GM21529 (cell line): ENCODE measurements at regions not wholly inside any gene's neighbourhood (a gene's known extent, or its start where the extent isn't known, plus 50 kb on each side); places are given as distances from the start of the nearest gene placed in this dataset.
"Not testable (repeated sequence)": the region's sequence is repeated elsewhere in the genome, so short reads cannot be mapped to it uniquely, and the experiment has no call there.

Experiments
- ATAC-seq: cut with Tn5 transposase; IDR thresholded peaks from one replicate; pipeline ENCODE4 v1.9.1; 2021; ENCODE audit not compliant: unreplicated experiment

- ATAC-seq: no peak
These were observed 224.7 kb downstream of the ZIC5 start for GRCh38 chr13:99746637-99747402.

GRCh38 chr13:99743094-99743493 is 228.5 kb downstream of the ZIC5 start:
- no peak for ATAC-seq

GRCh38 chr13:99741960-99742359 is 229.6 kb downstream of the ZIC5 start:
- no peak for ATAC-seq

DNA sequence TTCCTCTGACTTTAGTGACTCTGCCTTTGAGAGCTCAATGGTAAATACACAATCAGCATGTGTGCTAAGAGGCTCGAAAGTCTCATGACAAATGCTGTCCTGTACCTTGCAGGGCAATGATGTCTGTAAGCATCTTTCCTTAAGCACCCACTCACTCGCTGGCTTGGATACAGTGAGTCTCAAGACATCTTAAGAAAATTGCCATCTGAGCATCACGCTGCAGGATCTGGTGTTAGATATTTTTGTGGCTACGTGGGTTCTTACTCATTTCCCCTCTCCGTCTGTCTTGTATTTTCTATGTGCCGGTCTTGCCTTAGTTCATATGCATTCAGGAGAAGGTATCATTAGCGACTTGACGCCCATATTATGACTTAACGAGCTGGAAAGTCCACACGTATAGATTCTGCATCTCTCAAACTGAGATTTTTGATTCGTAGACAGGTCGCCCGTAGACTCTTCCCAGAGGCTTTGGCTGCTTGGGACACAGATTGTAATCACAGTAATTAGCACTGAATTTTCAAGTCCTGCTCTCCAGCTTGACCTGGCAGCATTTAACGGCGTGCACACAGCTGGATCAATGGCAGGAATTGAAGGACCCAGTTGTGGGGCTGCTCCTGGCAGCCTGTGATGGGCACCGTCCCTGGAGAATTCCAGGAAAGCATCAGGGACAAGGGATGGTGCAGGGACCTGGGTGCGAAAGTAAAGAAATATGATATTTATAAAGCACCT is 231.2 kb downstream of the ZIC5 start:
- no peak for ATAC-seq

DNA sequence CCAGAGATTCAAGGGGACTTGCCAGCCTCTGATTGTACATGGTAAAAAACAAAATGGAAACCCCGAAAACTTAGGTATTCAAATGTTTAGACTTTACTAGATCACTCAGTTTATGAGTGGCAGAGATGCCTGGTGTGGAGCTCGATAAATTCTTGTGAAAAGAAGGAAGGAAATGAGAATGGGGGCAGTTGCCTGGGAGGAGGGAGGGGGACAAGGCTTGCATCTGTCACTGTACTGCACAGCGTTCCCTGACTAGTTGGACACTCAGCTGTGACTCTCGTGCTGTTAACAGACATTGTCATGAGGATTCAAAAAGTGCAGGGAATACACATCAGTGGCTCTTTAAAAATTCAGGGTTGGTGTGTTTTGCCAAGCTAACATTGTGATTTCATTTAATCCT is 232.9 kb downstream of the ZIC5 start:
- no peak for ATAC-seq

GRCh38 chr13:99737481-99738245 is 233.9 kb downstream of the ZIC5 start:
- no peak for ATAC-seq

- ATAC-seq: no peak
These were observed 235.0 kb downstream of the ZIC5 start for GRCh38 chr13:99736541-99736940.

DNA sequence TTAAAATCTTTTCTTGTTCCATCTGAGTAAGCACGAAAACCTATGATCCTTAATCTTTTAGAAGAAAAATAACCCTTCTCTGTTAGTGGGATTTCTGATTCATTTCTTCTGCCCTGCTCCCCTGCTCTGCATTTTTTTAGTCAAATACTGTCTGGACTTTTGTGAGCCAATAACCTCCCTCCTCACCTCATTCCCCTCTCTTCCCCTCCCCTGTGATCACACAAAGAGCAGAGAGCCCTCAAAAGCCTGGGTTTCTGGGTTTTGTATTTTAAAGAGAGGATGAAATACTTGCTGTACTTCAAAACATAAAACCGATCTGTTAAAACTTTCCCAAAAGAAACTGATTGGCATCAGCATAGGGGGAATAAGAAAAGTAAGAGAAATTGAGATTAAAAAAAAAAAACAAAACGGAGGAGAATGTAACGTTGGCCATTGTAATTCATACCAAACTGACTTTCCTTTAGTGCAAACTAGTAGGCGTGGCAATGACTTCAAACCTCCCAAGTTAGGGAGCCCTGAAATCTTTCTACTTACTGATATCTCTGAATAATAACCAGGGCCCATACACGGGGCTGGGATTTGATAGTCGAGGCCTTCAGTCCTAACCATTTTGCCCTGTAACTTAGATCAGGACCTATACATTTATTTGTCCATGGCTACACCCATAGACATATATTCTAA is 232.9 kb downstream of the TM9SF2 start:
- ATAC-seq: no peak

- ATAC-seq: no peak
These were observed 232.1 kb downstream of the TM9SF2 start for GRCh38 chr13:99733346-99733745.

DNA sequence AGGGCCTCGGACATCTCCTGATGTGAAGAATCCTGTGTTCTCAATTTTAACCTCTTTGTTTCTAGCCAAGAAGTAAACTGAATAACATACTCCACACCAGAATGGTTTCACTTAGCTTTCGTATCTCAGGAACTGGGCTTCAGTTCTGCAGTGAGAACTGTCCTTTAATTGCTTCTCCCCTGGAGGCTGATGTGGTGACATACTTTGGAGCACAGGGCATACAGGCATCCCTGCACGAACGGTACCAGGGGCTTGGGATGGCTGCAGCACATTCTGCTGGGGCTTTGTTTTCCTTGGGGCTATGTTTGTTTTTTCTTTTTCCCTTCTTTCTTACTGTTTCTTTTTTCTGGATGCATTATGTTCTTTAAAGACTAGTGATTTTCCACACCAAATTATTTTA is 230.5 kb downstream of the TM9SF2 start:
- ATAC-seq: no peak

GRCh38 chr13:99730403-99730802 is 229.1 kb downstream of the TM9SF2 start:
- ATAC-seq: no peak

GRCh38 chr13:99729745-99730144 is 228.5 kb downstream of the TM9SF2 start:
- no peak for ATAC-seq

DNA sequence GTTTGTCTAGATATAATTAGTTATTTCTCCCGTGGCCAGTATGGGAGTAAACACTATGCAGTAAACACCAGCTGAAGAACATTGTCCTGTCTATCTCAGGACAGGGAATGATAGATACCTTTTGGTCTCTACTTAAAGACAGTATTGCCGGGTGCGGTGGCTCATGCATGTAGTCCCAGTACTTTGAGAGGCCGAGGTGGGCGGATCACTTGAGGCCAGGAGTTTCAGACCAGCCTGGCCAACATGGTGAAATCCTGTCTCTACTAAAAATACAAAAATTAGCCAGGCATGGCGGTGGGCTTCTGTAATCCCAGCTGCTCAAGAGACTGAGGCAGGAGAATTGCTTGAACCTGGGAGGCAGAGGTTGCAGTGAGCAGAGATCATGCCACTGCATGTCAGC is 226.4 kb downstream of the TM9SF2 start:
- ATAC-seq: not testable (repeated sequence)

- no peak for ATAC-seq
These were observed 225.1 kb downstream of the TM9SF2 start for GRCh38 chr13:99726282-99726894.

- no peak for ATAC-seq
These were observed 224.4 kb downstream of the TM9SF2 start for GRCh38 chr13:99725644-99726043.

DNA sequence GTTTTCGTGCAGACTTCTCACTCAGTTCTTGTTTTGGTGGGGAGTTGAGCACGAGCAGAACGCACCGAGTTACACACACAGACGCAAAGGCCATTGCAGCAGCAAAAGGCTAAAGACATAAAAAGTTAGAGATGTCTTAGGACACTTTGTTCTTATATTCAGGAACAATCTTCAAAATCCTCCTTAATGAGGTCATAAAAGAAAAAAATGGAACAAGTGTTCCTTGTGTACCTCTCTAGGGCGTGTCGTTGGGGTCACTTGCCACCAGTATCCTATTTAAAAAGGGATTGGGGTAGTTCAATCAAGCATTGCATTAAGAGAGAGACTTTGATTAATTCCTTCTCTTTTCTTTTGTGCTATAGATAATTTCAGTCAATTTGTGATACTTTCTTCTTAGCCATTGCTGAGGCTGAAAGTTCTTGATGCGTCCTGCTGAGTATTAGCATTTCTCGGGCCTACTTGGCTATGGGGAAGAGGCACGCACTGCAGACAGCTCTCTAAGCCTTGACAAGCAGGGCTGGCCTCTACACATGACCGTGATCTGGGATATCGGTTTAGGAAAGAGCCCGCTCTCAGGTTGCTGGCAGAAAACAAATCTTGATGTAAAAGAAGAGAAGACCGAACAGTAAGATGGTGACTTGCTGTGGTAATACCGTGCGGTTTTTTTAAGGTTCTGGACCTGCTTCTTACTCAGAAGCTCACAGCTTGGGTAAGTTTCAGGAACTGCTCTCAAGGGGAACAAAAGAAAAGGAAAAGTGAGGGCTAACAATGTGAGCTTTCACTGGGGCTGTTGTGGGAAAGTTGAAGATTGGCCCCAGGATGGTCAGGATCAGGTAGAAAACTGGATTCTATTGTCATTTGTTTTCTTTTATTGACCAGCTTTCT is 223.6 kb downstream of the TM9SF2 start:
- peak; percentile 87 for ATAC-seq

DNA sequence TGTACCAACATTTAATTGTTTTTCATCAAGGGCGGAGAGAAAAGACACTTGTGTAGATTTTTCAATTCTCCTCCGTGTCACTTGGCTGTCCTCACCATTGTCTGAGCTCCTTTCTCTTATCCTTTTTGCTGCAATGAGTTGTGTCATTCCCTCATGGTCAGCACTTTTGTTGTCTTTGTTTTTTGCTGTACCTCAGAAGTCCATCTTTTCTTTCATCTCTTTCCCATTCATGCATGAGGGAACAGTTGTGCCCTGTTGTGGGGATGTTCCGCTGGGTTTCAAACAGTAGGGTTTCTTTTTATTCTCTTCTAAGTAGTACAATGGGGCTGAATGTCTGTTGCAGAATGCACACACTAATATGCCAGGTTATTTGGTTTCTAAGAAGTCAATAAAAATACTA is 222.6 kb downstream of the TM9SF2 start:
- ATAC-seq: no peak

GRCh38 chr13:99722931-99723330 is 221.7 kb downstream of the TM9SF2 start:
- ATAC-seq: no peak

GRCh38 chr13:99722338-99722818 is 221.1 kb downstream of the TM9SF2 start:
- no peak for ATAC-seq
